Sciatic nerve (tissue), 2 donors: ENCODE measurements at regions not wholly inside any gene's neighbourhood (a gene's known extent, or its start where the extent isn't known, plus 50 kb on each side); places are given as distances from the start of the nearest gene placed in this dataset.

Experiments
- ATAC-seq: fragments of 200-7000 bp; cut with Tn5 transposase; one replicate; pipeline ENCODE4 v1.9.1; 2020; ENCODE audit warnings: mild to moderate bottlenecking, moderate library complexity
- DNase-seq: peaks from one replicate; pipeline ENCODE4 v3.0.0-alpha.2; 2020; ENCODE audit warnings: low spot score
- intact Hi-C: fragments of 100-400 bp; cut with DNase I; formaldehyde crosslinking; loops from one replicate; pipeline ENCODE4 v1.14.2; 2022
- donor health status: DM: no; HTN: no; CAD: no.
- donor health status: DM: no; HTN: no; CAD: no.

GRCh38 chr4:37001688-37002436, 242.7 kb upstream of the NWD2 start:
- intact Hi-C loops = no loop called here
- DNase-seq = no peak
- ATAC-seq = no peak

DNA sequence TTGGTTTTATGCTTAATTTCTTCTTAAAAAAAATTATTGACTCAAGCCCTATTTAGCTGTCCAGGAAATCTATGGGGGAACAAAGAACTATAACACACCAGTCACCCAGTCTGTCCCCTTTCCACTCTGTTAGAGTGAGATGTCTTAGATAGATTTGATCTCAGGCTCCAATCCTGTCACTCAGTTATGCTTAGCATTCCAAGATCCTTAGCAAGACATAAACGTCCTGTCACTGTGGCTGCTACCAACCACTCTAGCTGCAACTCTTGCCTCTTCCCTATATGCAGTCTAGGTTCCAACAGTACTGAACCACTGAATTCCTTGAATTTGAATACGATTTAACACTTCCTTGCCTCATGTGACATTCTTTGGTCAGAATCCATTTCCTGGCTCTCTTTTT, 241.9 kb upstream of the NWD2 start:
- no peak for ATAC-seq
- intact Hi-C loops = no loop called here
- DNase-seq = no peak

- intact Hi-C loops = no loop called here
- ATAC-seq = no peak
Measured at GRCh38 chr4:37008199-37008598, 236.3 kb upstream of the NWD2 start.

DNA sequence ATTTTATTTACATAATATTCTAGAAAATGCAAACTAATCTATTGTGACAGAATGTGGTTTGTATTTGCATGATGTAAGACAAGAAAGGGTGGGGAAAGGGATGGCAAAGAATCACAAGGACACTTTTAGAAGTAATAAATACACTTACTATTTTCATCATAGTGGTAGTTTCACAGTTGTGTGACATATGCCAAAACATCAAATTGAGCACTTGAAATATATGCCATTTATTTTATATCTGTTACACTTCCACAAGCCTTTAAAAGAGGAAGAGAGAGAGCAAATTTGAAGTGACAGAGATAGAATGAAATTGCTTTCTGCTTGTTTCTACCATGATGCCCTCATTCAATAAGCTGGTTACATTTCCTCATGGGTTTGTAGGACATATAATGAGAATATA, 230.0 kb upstream of the NWD2 start:
- no peak for ATAC-seq
- intact Hi-C loops = no loop called here
- DNase-seq = no peak

More at GRCh38 chr4:37008199-37008598, 236.3 kb upstream of the NWD2 start:
- no peak for DNase-seq

DNA sequence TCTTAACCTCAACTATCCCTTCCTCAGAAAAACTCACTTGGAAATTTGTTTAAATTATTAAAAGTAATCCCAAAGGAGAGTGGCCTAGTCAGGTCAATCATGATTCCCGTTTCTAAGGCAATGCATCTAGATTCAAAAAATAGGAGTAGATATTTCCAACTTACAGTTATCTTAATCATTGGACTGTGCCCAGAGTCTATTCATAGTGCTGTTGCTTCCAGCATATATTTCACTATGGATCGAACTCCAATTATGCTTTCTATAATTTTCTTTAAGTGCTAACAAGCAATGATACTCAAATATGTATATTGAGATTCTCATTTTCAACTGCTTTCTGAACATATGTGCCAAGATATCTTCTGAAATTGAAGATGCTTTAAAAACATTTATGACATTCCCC, 229.2 kb upstream of the NWD2 start:
- intact Hi-C loops = no loop called here
- no peak for ATAC-seq
- DNase-seq = no peak

GRCh38 chr4:37023504-37023903, 221.0 kb upstream of the NWD2 start:
- no peak for DNase-seq

GRCh38 chr4:37023996-37024395, 220.5 kb upstream of the NWD2 start:
- intact Hi-C loops = no loop called here
- DNase-seq (no peak), ATAC-seq (no peak)

More at GRCh38 chr4:37023504-37023903, 221.0 kb upstream of the NWD2 start:
- no peak for ATAC-seq
- intact Hi-C loops = no loop called here

DNA sequence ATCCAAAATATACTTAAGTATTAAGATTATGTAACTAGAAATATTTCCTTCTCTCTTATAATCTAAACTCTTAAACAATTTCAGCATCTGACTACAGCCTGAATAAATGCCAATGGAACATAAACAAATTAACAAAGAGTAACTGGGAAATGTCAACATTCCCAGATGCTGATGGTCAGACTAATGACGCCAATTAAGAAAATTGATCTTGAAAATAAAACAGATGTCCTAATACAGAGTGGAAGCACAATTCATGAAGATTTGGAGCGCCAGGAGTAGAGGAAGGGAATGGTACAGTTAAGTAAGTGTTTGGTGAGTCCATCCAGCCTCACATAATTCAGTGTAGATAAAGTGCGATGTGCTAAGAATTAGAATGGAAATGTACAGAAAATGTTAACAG, 203.7 kb upstream of the NWD2 start:
- intact Hi-C loops = no loop called here
- ATAC-seq = no peak

GRCh38 chr4:37043342-37043741, 201.2 kb upstream of the NWD2 start:
- intact Hi-C loops = no loop called here
- DNase-seq = no peak
- no peak for ATAC-seq

More for the DNA sequence above, 203.7 kb upstream of the NWD2 start:
- DNase-seq = no peak

DNA sequence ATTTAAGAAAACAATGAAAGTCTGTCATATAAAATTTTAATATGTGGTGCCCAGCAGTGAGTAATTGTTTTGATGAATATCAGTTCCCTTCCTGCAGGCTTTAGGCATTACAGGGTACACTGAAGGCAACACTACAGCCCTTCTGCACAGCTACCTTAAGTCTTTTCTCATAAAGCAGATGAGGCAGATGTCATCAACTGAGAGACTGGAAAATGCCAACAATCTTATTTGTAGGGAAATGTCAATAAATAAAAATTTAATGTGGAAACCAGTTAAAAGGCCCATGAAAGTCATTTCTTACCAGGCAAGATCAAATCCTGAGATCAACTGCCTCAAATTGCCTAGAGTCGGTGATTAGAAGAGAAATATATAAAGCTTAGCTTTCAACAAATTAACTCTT, 193.4 kb upstream of the NWD2 start:
- DNase-seq (no peak), ATAC-seq (no peak)
- intact Hi-C loops = no loop called here

GRCh38 chr4:37051866-37052265, 192.7 kb upstream of the NWD2 start:
- intact Hi-C loops = no loop called here
- ATAC-seq (no peak), DNase-seq (no peak)

GRCh38 chr4:37054531-37055077, 189.9 kb upstream of the NWD2 start:
- DNase-seq = no peak
- intact Hi-C loops = no loop called here
- no peak for ATAC-seq

GRCh38 chr4:37058826-37059225, 185.7 kb upstream of the NWD2 start:
- intact Hi-C loops = no loop called here
- ATAC-seq (no peak), DNase-seq (no peak)

- intact Hi-C loops = no loop called here
- DNase-seq (no peak), ATAC-seq (no peak)
Measured at GRCh38 chr4:37066159-37066558, 178.4 kb upstream of the NWD2 start.

GRCh38 chr4:37068580-37068979, 176.0 kb upstream of the NWD2 start:
- ATAC-seq = no peak
- DNase-seq = no peak
- intact Hi-C loops = no loop called here

DNA sequence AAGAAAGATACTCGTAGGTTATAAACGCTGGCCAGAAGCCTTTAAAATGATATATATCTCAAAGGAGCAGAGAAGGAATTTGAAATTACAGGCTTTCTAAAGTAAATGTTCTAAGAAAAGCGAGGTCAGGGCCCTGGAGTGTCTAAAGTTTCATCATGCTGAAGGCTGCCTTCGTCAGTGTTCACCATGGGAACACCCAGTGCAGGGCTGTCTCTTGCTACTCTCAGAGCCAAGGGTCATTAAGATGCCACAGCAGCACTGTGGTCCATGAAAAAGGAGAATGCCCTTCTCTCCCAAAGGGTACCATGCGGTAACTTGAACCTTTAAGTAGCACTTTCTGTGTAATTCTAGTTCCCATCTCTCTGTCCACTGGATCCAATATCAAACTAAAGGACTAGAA, 174.5 kb upstream of the NWD2 start:
- ATAC-seq (no peak), DNase-seq (no peak)

GRCh38 chr4:37071576-37071975, 173.0 kb upstream of the NWD2 start:
- DNase-seq (no peak), ATAC-seq (no peak)
- intact Hi-C loops = no loop called here

More for the DNA sequence above, 174.5 kb upstream of the NWD2 start:
- intact Hi-C loops = no loop called here

GRCh38 chr4:37073226-37073840, 171.2 kb upstream of the NWD2 start:
- intact Hi-C loops = no loop called here
- ATAC-seq (no peak), DNase-seq (no peak)

DNA sequence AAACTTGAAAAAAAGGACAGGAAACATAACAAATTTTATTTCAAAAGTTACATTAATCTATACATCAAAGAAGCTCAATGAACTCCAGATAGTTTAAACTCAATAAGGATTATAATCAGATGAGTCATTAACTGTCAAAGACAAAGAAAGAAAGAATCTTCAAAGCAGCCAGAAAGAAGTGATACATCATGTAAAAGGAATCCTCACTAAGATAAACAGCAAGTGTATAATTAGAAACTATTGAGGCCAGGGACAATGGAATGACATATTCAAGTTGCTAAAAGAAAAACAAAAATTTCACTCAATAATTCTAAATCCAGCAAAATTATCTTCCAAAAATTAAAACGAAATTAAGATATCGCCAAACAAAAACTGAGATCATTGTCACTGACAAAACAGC, 161.6 kb upstream of the NWD2 start:
- DNase-seq (no peak), ATAC-seq (no peak)
- intact Hi-C loops = no loop called here

DNA sequence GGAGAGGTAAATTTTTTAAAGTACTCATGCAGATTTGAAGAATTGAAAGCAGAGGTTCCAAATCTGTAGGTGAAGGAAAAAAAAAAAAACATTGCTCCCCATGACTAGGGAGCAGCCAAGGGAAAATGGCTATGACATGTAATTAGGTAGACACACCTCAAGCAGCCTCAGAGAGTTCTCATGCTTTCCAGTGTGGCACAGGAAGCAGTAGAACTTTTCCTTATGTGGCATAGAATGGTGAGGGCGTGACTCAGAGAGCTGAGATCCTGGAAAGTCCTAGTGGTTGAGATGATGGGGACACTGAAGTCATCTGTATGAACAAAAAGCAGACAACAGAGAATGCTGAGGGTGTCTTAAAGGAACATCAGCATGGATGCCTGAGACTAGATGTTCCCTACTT, 148.6 kb upstream of the NWD2 start:
- DNase-seq = no peak
- ATAC-seq = no peak
- intact Hi-C loops = no loop called here

DNA sequence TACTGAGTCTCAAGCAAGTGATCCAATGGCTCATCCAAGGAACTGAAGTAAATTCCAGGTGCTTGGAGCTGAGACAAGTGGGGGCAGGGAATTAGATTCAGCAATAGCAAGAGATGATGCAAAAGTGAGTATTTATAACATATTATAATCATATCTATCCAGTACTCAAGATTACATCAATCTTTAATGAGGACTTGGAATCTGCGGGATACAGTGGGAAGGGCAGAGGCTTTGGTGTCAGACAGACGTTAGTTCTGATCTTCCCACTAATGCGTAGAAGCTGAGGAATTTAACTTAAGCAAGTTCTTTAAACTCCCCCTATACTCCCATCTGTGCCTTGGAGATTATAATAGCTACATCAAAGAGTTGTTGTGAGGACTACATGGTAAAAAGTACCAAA, 143.4 kb upstream of the NWD2 start:
- DNase-seq (no peak), ATAC-seq (no peak)
- intact Hi-C loops = no loop called here
